A673 (cell line): ENCODE measurements at regions not wholly inside any gene's neighbourhood (a gene's known extent, or its start where the extent isn't known, plus 50 kb on each side); places are given as distances from the start of the nearest gene placed in this dataset.

Source experiments
- BruUV-seq: library from RNA; stranded (reverse); fragments of 400-500 nt; replicated peaks from 2 replicates; lab custom pipeline; 2021; lab: Mats Ljungman, UMichigan
- CTCF ChIA-PET: fragments of 300-600 bp; sonication (Branson Sonifier 250); formaldehyde crosslinking; loops from one replicate; lab custom pipeline; 2022; ENCODE audit warnings: antibody characterized with exemption; lab: Charles Lee
- POLR2A ChIA-PET: fragments of 300-600 bp; sonication (Branson Sonifier 250); formaldehyde crosslinking; loops from one replicate; lab custom pipeline; 2022; ENCODE audit warnings: antibody characterized with exemption; ENCODE audit not compliant: low non-redundant PET; lab: Charles Lee
- DNase-seq: peaks from one replicate; pipeline ENCODE4 v3.0.0-alpha.2; 2015; ENCODE audit warnings: low spot score
- H3K27ac ChIP-seq: fragments of 200-600 bp; sonication (generic); 2 replicates; pipeline ENCODE4 v1.5.1; 2016; ENCODE audit warnings: mixed run types, low read depth, mild to moderate bottlenecking, mixed read lengths, antibody characterized with exemption, low read length; ENCODE audit not compliant: poor library complexity, severe bottlenecking
- H3K27me3 ChIP-seq: fragments of 200-600 bp; sonication (generic); replicated peaks from 2 replicates; pipeline ENCODE4 v1.6.1; 2017; ENCODE audit warnings: mixed run types, low read depth, mild to moderate bottlenecking, mixed read lengths, antibody characterized with exemption, low read length; ENCODE audit not compliant: insufficient read depth, poor library complexity
- H3K36me3 ChIP-seq: fragments of 200-600 bp; sonication (generic); 2 replicates; pipeline ENCODE4 v1.6.1; 2016; ENCODE audit warnings: mixed run types, mild to moderate bottlenecking, mixed read lengths, antibody characterized with exemption, low read length; ENCODE audit not compliant: insufficient read depth, poor library complexity, severe bottlenecking
- H3K4me1 ChIP-seq: fragments of 200-600 bp; sonication (generic); 2 replicates; pipeline ENCODE4 v1.6.1; 2017; ENCODE audit warnings: mixed run types, mild to moderate bottlenecking, mixed read lengths, antibody characterized with exemption, low read length; ENCODE audit not compliant: insufficient read depth, poor library complexity, severe bottlenecking
- H3K4me3 ChIP-seq: fragments of 200-600 bp; sonication (generic); 2 replicates; pipeline ENCODE4 v1.5.1; 2016; ENCODE audit warnings: low read depth, mixed run types, mild to moderate bottlenecking, mixed read lengths, low read length; ENCODE audit not compliant: poor library complexity, severe bottlenecking
- H3K9me3 ChIP-seq: fragments of 200-600 bp; sonication (generic); 2 replicates; pipeline ENCODE4 v1.6.1; 2016; ENCODE audit warnings: mixed run types, low read depth, mild to moderate bottlenecking, mixed read lengths, antibody characterized with exemption, low read length; ENCODE audit not compliant: poor library complexity, severe bottlenecking
- CTCF ChIP-seq: fragments of 300-800, 200-600 bp; sonication (generic); conservative IDR thresholded peaks from 2 replicates; pipeline ENCODE4 v1.5.1; 2017; ENCODE audit warnings: low read depth, mild to moderate bottlenecking, antibody characterized with exemption, low read length, moderate library complexity, mixed read lengths
- EZH2 ChIP-seq: fragments of 200-600 bp; sonication (generic); IDR thresholded peaks from 2 replicates; pipeline ENCODE4 v1.6.1; 2017; ENCODE audit warnings: borderline replicate concordance, low read depth, mild to moderate bottlenecking, mixed read lengths, antibody characterized with exemption, low read length; ENCODE audit not compliant: poor library complexity, severe bottlenecking
- intact Hi-C: fragments of 100-400 bp; cut with micrococcal nuclease; formaldehyde crosslinking; loops from one replicate; pipeline ENCODE4 v1.10.0; 2022; ENCODE audit not compliant: unreplicated experiment

GRCh38 chr3:16801698-16802097 is 83.1 kb upstream of the PLCL2 start:
- Histone ChIP-seq H3K4me3 (no peak overlapping the region), H3K27me3 (no peaks in the 10 kb centered on the region), H3K36me3 (no peaks in the 10 kb centered on the region), H3K9me3 (no peaks in the 10 kb centered on the region), H3K27ac (no peak overlapping the region), H3K4me1 (peaks cover 4% of the 10 kb centered on the region)
- intact Hi-C loops, result no loop called here
- no TSS peak for BruUV-seq
- CTCF ChIA-PET, result no interaction called here
- POLR2A ChIA-PET, result no interaction called here
- no peak for TF ChIP-seq EZH2
- DNase-seq, result no peak

GRCh38 chr3:16802389-16802788 is 82.4 kb upstream of the PLCL2 start:
- H3K36me3 ChIP-seq, result no peaks in the 10 kb centered on the region
- CTCF ChIA-PET, result no interaction called here
- no peak overlapping the region for H3K27ac ChIP-seq
- intact Hi-C loops, result no loop called here
- DNase-seq, result no peak
- H3K4me3 ChIP-seq, result no peak overlapping the region
- POLR2A ChIA-PET, result no interaction called here
- H3K4me1 ChIP-seq, result peaks cover 4% of the 10 kb centered on the region
- peaks cover 6% of the 10 kb centered on the region for H3K27me3 ChIP-seq
- no TSS peak for BruUV-seq
- no peak for TF ChIP-seq EZH2
- TF ChIP-seq CTCF, result no peak
- no peaks in the 10 kb centered on the region for H3K9me3 ChIP-seq

GRCh38 chr3:16803019-16803418 is 81.7 kb upstream of the PLCL2 start:
- DNase-seq, result no peak
- POLR2A ChIA-PET, result no interaction called here
- Histone ChIP-seq H3K4me3 (no peak overlapping the region), H3K27ac (no peak overlapping the region), H3K27me3 (peaks cover 8% of the 10 kb centered on the region), H3K4me1 (peaks cover 4% of the 10 kb centered on the region), H3K36me3 (no peaks in the 10 kb centered on the region), H3K9me3 (no peaks in the 10 kb centered on the region)
- intact Hi-C loops, result no loop called here
- BruUV-seq, result no TSS peak
- TF ChIP-seq EZH2 (no peak), CTCF (no peak)
- CTCF ChIA-PET, result no interaction called here

GRCh38 chr3:16807391-16807790 is 77.4 kb upstream of the PLCL2 start:
- Histone ChIP-seq H3K27ac (no peak overlapping the region), H3K27me3 (peaks cover 8% of the 10 kb centered on the region), H3K4me3 (no peak overlapping the region), H3K4me1 (no peaks in the 10 kb centered on the region), H3K36me3 (no peaks in the 10 kb centered on the region), H3K9me3 (no peaks in the 10 kb centered on the region)
- no peak for TF ChIP-seq EZH2
- no peak for TF ChIP-seq CTCF
- intact Hi-C loops, result no loop called here
- ChIA-PET CTCF (no interaction called here), POLR2A (no interaction called here)
- no peak for DNase-seq
- BruUV-seq, result no TSS peak
